NCI-H2029 (cell line): ENCODE measurements at regions not wholly inside any gene's neighbourhood (a gene's known extent, or its start where the extent isn't known, plus 50 kb on each side); places are given as distances from the start of the nearest gene placed in this dataset.

Source experiments
- DNase-seq: peaks from one replicate; lab custom pipeline; 2025; lab: John Stamatoyannopoulos, UW

DNA sequence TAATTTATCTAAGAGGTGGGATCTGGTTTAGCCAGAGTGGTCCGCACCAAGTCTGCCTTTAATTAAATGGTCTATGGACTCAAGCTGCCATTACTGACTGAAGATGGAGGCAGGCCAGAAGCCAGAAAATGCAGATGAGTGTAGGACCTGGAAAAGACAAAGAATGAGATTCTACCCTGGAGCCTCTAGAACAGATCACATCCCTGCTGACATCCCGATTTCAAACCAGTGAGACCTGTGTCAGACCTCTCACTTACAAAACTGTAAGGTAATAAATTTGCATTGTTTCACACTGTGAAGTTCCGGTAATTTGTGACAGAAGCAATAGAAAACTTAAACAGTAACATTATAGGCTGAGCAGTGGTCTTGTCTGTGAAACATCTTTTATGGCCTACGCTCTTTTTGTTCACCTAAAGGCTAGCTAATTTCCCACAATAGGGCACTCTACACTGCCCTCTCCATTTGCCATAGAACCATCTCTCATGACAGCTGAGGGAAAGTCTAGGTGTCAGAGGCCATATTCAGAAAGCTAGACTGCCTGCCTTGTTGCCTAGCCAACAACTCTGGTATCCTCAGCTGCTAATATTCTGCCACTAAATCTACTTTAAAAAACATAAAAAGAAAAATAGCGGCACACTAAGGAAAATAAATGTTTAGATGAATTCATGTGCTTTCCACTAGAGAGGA is 1396.2 kb upstream of the PIK3C3 start:
- DNase-seq = no peak

DNA sequence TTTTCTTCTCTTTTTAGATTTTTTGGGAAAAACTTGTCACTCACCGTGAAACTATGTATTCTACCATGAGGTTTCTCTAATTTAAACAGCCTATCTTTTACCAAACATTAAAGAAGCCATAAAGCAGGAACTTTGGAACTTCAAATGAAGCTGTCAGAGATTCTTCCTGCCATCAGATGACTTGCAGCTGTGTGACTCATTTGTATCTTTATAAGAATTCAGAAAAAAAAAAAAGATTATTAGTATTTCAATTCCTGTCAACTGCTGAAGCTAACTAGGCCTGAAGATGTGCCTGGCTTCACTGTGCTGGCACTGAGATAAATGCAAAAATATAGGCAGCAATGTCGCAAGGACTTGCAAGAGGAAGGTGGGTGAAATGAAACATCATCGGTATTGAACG is 1399.1 kb upstream of the PIK3C3 start:
- DNase-seq = no peak

GRCh38 chr18:40553029-40553428 is 1402.0 kb upstream of the PIK3C3 start:
- no peak for DNase-seq

- no peak for DNase-seq
Observed at GRCh38 chr18:40546875-40547274, 1408.2 kb upstream of the PIK3C3 start.

DNA sequence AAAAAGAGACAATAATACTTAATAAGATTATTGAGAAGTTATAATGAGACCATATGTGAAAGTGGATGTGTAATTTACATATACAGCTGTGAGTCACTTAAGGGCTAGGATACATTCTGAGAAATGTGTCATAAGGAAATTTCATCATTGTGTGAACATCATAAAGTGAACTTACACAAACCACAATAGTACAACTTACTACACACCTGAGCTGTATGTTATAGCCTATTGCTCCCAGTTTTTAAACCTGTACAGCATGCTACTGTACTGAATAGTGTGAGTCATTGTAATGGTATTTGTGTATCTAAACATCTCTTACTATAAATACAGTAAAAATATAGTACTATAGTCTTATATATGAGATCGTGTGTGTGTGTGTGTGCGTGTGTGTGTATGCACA is 1420.3 kb upstream of the PIK3C3 start:
- no peak for DNase-seq

GRCh38 chr18:40532046-40532445 is 1423.0 kb upstream of the PIK3C3 start:
- no peak for DNase-seq

DNA sequence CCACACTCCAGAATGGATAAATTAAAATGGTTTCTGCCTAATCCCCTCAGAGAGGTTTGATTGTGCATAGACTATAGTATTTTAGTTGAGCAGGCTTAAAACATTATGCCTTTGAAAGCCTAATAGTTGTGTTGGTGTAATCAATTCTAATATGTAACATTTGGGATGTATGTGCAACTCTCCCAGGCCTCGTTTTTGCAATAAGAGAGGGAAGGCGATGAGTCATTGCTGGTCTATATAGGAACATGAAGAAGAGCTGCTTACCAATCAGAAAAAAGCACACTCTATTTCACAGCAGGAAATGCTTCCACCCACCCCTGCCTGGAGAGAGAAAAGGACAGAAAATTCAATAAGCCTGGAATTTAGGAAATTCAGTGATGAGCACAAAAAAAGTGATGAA is 1424.0 kb upstream of the PIK3C3 start:
- no peak for DNase-seq

GRCh38 chr18:40529478-40529877 is 1425.6 kb upstream of the PIK3C3 start:
- no peak for DNase-seq

DNA sequence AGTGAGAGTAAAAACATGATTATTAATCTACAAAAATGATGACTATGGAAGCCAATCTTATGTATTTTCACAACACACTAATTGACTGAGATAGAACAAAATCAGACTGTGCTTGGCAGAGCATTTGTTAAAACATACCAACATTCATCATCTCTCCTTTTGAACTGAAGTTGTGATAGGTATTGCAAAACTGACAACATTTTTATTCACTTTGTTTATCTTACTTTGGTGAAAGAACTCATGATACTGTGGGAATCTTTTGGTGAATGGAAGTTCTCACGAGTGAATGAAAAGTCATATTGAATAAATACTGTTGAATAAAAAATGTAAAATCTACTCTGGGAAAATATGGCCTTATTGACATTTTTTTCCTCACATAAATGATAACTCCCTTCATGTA is 1430.2 kb upstream of the PIK3C3 start:
- DNase-seq = no peak

GRCh38 chr18:40523287-40523686 is 1431.7 kb upstream of the PIK3C3 start:
- DNase-seq = no peak

- no peak for DNase-seq
Observed at GRCh38 chr18:40501026-40501425, 1454.0 kb upstream of the PIK3C3 start.

GRCh38 chr18:40494603-40495002 is 1460.4 kb upstream of the PIK3C3 start:
- no peak for DNase-seq

DNA sequence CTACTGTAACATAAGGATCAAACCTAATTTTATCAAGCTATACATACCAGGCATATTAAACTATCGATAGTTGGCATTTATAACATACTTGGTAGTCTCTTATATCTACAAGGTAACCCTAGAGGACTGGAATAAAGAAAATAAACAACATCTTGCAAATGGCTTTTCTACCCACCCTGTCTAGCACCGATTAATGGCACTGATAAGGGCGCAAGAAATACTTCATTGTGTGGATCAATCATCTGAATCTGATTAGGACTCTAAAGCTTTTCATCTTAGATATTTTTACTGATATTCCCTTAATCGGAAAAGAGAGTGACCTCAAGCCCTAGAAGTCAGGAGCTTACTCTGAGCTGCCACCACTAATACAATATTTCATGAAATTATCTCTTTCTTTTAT is 1461.7 kb upstream of the PIK3C3 start:
- DNase-seq = no peak

- DNase-seq = no peak
Observed at GRCh38 chr18:40489301-40489700, 1465.7 kb upstream of the PIK3C3 start.

DNA sequence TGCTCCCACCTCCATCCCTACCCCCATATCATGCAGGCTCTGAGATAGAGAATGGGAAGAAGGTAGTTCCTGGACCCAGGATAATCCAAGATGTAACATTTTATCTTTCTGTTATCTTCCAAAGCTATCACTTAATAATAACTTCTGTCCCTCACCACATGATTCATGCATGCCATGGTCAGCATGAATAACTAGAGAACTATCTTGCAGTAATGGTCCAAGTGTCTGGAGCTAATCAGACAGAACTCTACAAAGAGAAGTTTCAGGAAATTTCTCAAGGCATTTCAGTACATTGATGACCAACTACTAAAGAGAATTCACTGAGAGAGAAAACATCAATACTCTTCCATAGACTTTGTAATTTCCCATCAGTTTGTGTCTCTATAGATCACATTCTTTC is 1469.7 kb upstream of the PIK3C3 start:
- DNase-seq = no peak

DNA sequence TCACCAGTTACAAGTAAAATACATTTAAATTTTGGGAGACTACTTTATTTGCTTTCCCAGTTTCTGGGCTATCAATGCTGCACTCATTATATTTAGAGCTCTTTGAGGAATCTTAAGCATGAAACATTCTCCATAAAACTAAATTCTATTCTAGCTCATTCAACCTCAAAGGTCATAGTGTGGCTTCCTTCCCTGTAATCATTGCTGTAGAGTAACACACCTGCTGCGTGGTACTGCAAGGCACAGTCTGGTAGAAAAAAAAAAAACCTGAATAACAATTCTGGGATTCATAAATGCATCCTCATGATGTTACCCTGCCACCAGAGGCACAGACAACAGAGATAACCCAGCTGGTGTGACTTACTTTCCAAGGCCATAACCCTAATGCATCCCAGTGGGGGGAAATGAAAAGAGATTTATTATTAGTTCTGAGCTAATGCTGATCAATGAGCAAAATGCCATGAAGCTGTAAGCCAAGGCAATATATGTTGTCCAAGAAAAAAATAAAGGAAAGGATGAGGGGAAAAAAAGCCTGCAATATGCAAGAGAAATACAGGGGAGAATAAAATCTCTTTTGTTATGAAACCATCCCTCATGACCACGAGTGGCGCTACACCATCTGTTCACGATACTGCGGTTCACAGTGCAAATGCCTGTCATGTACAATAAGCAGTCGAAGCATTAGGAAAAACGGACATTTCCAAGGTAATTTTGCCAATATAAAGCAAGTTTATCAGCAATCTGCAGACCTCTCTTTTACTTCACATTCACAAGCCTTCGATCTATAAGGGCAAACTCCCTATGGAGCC is 1481.6 kb upstream of the PIK3C3 start:
- DNase-seq = no peak

DNA sequence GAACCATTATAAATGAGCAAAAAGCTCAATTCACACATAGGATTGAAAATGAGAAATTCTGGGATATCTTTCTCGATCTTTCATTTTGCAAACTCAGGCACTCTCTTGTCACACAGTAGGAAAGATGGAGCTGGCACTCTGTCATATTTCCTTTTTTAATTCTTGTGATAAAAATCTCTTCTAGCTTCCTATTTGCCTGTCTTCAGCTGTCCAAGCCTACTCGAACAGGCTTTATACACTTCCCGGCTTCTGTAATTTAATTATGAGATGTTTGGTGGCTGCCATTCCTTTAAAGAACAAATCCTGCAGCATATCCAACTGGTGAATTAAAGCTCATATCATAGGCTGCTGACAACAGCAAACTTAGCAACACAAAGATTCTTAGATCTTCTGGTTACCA is 1484.3 kb upstream of the PIK3C3 start:
- no peak for DNase-seq

DNA sequence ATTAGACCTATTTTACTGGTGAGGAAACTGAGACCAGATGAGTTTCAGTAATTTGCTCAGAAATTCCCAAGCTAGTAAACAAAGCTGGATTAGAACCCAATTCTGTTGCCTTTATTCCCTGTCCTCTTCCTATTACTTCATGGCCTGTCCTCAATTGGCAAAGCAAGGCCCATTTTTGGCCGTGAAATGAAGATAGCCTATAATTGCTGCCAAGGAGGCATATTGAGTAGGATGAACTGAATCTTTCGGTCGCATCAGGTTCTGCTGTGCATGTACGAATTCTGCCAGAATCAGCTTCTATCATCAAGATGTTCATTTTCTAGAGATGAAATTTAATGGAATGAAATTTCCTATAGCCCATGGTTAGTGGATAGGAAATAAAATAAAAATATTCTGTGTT is 1485.2 kb upstream of the PIK3C3 start:
- no peak for DNase-seq

GRCh38 chr18:40469316-40469715 is 1485.7 kb upstream of the PIK3C3 start:
- DNase-seq = no peak

DNA sequence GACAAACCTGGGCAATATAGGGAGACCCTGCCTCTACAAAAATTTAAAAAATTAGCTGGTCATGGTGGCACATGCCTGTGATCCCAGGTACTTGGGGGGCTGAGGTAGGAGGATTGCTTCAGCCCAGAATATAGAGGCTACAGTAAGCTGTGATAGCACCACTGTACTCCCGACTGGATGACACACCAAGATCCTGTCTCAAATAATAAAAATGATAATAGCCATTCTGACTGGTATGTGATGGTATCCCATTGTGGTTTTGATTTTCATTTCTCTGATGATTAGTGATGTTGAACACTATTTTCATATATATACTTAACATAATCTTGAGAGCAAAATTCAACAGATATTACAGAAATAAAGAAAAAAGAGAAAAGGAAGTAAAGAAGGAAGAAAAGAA is 1491.0 kb upstream of the PIK3C3 start:
- DNase-seq = no peak

GRCh38 chr18:40453903-40454302 is 1501.1 kb upstream of the PIK3C3 start:
- no peak for DNase-seq

- no peak for DNase-seq
Observed at GRCh38 chr18:40452599-40452998, 1502.4 kb upstream of the PIK3C3 start.

DNA sequence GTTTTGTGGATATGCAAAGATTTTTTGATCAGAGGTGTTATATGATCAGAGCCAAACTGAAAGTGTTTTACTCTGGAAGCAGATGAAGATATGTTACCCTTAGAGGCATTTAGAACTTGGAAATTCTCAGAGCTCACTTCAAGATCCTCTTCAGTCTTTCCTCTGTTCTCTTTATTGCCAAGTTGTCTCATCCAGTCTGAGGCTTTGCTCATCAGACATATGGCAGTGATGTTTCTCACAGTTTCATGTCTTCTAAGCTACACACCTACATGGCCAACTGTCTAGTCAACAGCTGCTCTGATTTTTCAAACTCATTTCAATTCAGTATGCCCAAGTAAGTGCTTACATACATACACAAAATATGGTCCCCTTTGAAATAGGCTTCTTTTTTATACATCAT is 1504.3 kb upstream of the PIK3C3 start:
- DNase-seq = no peak

DNA sequence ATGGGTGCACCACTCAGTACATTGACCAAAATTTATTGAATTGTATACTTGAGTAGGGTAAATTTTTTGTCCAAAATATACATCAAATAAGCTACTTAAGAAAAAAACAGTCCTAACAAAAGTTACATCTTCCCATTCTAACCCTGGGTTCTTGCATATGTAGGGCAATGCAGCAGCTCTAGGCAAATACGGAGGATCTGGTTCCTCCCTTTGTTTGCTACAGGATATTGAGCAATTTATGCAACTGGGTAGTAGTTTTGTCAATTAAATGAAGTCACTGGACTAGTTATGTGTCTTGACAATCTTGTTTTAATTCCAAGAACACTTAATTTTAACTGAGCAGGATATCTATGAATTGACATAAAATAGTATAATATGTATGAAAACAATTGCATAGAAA is 1507.2 kb upstream of the PIK3C3 start:
- DNase-seq = no peak
